ENCODE measurements at regions not wholly inside any gene's neighbourhood (a gene's known extent, or its start where the extent isn't known, plus 50 kb on each side); places are given as distances from the start of the nearest gene placed in this dataset.

DNA sequence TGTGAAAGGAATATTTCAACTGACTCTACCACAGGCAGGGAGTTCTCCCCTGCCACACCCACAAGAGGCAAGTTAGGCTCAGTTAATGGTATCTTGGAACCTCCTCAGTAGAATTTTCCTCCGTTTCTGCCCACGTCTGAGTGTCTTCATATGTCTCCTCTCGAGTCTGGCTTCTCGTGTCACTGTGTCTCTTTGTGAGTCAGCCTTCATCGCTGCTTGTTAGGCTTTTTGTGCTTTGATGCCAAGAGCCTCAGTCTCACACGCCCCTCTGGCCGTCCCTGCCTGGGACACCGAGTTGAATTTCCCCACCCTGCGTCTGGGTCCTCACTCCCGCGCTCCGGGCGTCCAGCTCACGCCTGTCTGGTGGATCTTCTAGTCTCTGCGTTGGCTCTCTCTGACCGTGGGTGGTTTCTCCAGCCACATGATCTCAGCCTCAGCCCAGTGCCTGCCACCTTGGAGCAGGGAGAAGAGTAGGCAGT is 125.7 kb upstream of the GADD45A start:
- peak; percentile 31 for DNase-seq (ENCODE audit: low read depth)
- TF ChIP-seq, protein P1, sequence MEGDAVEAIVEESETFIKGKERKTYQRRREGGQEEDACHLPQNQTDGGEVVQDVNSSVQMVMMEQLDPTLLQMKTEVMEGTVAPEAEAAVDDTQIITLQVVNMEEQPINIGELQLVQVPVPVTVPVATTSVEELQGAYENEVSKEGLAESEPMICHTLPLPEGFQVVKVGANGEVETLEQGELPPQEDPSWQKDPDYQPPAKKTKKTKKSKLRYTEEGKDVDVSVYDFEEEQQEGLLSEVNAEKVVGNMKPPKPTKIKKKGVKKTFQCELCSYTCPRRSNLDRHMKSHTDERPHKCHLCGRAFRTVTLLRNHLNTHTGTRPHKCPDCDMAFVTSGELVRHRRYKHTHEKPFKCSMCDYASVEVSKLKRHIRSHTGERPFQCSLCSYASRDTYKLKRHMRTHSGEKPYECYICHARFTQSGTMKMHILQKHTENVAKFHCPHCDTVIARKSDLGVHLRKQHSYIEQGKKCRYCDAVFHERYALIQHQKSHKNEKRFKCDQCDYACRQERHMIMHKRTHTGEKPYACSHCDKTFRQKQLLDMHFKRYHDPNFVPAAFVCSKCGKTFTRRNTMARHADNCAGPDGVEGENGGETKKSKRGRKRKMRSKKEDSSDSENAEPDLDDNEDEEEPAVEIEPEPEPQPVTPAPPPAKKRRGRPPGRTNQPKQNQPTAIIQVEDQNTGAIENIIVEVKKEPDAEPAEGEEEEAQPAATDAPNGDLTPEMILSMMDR (IDR thresholded peaks at IDR 0.05; ENCODE audit: control insufficient read depth, insufficient read depth, low read depth, low read length, missing control alignments), result no peak
- H3K4me3 ChIP-seq (ENCODE audit: control insufficient read depth, low read depth, low read length), result peak overlapping the region; percentile 36

DNA sequence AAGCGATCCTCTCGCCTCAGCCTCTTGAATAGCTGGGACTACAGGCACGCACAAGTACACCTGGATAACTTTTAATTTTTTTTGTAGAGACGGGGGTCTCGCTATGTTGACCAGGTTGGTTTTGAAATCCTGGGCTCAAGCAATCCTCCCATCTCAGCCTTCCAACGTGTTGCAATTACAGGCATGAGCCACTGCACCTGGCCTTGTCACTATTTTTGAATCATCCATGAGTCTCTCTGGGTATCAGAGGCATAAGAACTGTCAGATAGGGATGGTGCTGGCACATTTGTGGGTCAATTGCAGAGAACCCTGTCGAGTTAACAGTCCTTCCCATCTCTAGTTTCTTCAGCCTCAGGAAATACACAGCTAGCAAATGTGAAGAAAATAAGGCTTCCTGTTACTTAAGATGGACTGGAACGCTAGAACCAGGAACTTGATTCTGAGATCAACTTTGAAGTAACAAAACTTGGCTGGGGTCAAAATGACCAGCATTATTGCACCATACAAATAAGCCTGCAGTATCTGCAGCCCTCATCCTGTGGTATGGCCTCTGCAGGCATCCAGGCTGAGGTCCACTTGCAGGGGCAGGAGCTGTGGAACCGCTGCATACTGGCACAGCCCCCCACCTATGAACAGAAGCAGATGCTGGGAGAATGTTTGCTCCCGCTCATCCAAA is 124.3 kb upstream of the GADD45A start:
- H3K4me3 ChIP-seq (ENCODE audit: control insufficient read depth, low read depth, low read length), result no peak overlapping the region
- TF ChIP-seq, protein P1 (IDR thresholded peaks at IDR 0.05; ENCODE audit: control insufficient read depth, insufficient read depth, low read depth, low read length, missing control alignments), result no peak
- DNase-seq (ENCODE audit: low read depth), result no peak

DNA sequence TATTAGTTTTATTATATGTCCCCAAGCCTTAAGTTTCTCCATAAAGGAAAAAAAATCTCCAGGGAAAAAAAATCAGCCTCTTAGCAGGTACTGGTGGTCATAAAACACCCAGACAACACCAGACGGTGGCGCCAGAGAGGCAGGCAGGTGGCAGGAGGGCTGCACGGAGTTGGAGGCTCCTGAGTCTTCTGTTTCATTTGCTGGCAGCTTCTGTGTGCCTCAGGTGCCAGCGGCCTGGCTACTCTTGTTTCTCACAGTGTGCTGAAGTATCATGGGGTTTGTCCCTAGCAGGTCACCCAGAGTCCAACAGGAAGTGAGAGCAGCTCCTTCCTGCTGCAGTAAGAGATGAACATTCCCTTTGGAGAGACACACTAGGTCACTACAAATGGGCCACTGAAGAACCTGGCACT is 123.3 kb upstream of the GADD45A start:
- TF ChIP-seq, protein P1 (IDR thresholded peaks at IDR 0.05; ENCODE audit: control insufficient read depth, insufficient read depth, low read depth, low read length, missing control alignments), result peak; percentile 95
- DNase-seq (ENCODE audit: low read depth), result peak; percentile 65
- H3K4me3 ChIP-seq (ENCODE audit: control insufficient read depth, low read depth, low read length), result no peak overlapping the region

DNA sequence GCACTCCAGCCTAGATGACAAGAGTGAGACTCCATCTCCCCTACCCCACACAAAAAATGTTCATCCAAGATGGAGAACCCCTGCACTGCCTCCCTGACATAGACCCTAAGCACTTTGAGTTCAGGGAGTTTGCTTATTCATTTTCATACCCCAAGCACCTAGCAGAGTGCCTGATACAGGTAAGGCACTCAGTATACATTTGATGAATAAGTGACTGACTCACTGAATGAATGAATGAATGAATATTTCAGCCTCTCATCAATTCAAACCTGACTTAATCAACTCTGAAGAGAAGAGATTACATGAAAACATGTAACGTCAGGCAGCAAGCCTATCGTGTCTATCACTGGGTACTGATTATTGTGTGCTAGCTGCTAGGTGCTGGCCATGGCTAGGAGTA is 121.3 kb upstream of the GADD45A start:
- DNase-seq (ENCODE audit: low read depth), result no peak
- TF ChIP-seq, protein P1 (IDR thresholded peaks at IDR 0.05; ENCODE audit: control insufficient read depth, insufficient read depth, low read depth, low read length, missing control alignments), result no peak
- H3K4me3 ChIP-seq (ENCODE audit: control insufficient read depth, low read depth, low read length), result no peak overlapping the region

DNA sequence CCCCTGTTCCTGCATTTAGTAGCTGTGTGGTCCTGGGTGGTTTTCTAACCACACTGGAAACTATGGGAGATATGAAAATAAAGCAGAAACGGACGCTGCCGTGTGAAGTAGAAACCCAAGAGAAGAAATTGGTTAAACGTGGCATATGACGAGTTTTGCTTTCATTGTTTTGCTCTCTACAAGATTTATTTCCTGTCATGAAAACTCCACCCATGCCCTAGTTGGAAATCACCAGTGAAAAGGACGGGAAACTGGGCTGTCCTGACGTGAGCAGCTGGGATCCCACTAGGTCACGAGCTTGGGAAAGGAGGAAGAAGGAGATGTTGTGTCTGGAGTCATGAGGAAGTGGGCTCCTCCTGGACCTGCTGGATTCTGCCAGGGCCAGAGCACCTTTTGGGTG is 120.8 kb upstream of the GADD45A start:
- TF ChIP-seq, protein P1 (IDR thresholded peaks at IDR 0.05; ENCODE audit: control insufficient read depth, insufficient read depth, low read depth, low read length, missing control alignments), result no peak

DNA sequence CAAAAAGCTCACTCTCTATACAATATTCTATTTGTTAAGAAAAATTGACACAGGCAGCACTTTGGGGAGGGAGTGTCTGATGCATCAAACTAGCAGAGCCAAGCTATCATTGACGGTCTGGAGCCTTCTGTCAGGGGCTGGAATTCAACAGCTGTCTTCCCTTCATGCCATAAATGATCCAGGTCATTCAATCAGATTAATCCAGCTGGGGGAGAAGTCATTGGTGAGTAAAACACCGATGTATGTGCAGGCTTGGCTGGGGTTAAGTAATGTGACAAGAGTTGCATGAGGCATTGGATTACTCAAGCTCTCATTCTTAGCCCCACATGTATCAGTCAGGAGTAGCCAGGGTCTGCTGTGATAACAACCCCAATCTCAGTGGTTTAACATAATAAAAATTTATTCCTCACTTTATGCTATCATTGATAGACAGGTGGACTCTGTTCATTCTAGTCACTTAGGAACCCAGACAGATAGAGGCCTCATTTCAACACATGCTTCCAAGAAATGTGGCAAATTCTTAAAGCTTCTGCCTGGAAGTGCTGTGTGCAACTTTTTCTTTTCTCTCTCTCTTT is 118.1 kb upstream of the GADD45A start:
- H3K4me3 ChIP-seq (ENCODE audit: control insufficient read depth, low read depth, low read length), result no peak overlapping the region
- TF ChIP-seq, protein P1 (IDR thresholded peaks at IDR 0.05; ENCODE audit: control insufficient read depth, insufficient read depth, low read depth, low read length, missing control alignments), result no peak
- no peak for DNase-seq (ENCODE audit: low read depth)

More for the DNA sequence above, 120.8 kb upstream of the GADD45A start:
- no peak overlapping the region for H3K4me3 ChIP-seq (ENCODE audit: control insufficient read depth, low read depth, low read length)
- DNase-seq (ENCODE audit: low read depth), result peak; percentile 46

Data from AG09309 (cell line).